ENCODE measurements at regions not wholly inside any gene's neighbourhood (a gene's known extent, or its start where the extent isn't known, plus 50 kb on each side); places are given as distances from the start of the nearest gene placed in this dataset.
"Not testable (repeated sequence)": the region's sequence is repeated elsewhere in the genome, so short reads cannot be mapped to it uniquely, and the experiment has no call there.

DNA sequence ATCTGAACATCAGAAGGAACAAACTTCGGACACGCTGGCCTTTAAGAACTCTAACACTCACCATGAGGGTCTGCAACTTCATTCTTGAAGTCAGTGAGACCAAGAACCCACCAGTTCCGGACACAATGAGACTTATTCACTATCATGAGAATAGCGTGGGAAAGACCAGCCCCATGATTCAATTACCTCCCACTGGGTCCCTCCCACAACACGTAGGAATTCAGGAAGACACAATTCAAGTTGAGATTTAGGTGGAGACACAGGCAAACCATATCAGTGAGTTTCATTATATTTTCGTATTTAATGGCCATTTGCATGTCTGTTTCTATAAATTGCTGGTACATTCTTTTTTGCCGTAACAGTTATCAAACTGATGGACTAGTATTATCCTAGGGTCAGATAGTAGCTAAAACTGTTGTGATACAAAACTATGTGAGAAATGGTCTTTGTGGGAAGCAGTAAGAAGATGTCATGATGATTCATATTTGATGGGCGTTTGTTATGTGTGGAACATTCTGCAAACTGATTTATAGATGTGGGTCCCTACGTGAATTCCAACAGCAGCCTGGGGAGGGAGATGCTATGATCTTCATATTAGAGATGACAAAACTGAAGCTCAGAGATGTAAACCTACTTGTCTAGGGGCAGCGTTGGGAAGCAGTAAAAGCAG, 282.4 kb upstream of the TMEM132C start:
- DNase-seq (ENCODE audit: low read depth in 1 of 2, low spot score in 1 of 2): no peak

DNA sequence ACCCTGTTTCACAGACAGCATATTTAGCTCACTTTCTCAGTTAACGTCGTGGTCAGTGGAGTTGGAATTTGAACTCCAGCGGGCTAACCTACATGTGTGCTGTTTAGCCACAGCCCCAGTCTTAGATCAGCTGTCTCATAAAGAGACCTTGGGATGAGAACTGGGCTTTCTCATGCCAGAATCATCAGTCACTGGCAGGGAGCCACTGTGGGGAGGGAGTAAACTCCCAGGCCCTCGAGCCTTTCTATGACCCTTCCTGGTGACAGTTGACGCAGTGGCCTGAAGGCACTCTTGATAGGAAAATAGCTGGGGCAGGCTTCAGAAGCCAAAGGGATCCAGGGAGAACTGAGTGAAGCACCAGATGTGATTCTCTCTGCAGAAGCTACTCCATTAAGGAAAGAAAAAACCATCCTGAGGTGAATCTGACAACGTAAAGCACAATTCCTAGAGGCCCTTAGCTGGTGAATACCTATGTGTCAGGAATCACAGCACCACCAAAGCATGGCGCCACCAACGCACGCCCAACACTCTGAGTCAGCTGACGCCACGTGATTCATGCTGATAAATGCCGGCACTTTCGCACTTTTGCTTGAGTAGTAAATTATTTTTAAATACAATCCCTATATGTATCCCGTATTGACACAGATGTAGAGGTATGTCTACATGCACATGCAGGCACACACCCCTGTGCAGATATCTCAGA, 279.6 kb upstream of the TMEM132C start:
- DNase-seq (ENCODE audit: low read depth in 1 of 2, low spot score in 1 of 2): no peak

DNA sequence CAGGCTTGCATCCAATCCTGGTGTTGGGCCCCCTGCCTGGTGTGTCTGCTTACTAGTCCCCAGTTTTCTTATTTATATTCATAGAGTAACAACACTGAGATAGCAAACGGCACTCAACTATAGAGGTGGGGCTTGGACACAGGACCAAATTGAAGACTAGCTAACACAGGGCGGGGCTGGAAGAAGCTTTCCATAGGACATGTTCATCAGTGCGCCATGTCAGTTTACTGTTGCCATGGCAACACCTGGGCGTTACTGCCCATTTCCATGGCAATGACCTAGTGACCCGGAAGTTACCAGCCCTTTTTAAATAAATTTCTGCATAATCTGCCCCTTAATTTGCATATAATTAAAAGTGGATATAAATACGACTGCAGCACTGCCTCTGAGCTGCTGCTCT, 275.5 kb upstream of the TMEM132C start:
- DNase-seq (ENCODE audit: low read depth in 1 of 2, low spot score in 1 of 2): no peak

DNA sequence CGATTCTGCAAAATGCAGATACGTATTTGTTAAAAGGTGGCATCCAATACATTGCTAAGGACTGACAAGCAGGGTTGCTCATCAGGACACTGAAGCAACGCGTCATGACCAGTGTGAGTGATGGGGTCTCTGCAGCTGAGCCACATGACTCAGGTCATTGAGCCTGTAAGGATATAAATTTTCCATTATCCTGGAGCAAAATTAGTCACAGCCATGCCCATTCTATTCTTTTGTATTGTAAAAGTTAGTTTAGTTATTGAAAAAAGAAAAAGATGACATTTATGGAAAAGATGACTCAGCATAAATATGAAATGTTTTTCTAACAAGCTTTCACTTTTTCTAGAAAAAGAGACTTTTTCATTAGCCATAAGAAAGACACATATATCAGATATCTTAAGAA, 268.0 kb upstream of the TMEM132C start:
- no peak for DNase-seq (ENCODE audit: low read depth in 1 of 2, low spot score in 1 of 2)

DNA sequence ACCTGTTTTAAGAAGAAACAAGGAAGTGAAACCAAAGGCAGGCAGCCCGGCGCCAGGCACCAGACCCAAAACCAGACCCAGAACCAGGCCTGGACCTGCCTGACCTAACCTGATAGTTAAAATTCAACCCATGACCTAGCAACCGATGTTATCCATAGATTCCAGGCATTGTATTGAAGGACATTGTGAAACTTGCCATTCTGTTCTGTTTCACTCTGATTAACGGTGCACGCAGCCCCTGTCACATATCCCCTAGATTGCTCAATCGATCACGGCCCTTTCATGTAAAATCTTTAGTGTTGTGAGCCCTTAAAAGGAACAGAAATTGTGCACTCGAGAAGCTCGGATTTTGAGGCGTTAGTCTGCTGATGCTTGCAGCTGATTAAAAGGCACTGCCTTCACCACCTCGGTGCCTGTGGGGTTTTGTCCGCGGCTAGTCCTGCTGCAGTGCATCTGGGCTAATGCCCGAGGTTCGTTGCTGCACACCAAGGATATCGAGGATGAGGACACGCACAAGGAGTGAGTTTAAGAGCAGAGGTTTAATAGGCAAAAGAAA, 262.5 kb upstream of the TMEM132C start:
- DNase-seq (ENCODE audit: low read depth in 1 of 2, low spot score in 1 of 2): no peak

DNA sequence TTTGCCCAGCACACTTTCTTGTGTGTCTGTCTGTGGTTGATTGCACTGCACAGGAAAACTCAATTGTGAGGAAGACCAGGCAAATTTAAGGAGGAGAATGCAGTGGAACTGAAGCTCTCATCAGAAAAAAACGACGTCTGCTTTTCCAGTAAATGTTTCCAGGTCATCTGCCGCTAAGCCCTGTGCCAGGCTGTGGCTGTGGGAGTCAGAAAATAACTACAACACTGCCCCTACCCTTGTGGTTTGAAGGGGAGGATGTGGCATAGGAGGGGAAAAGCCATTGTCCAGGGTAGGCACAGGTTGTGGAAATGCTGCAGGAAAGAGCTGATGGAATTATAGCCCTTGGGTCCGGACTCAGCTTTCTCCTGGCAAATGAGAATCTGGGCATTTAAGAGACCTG, 259.7 kb upstream of the TMEM132C start:
- DNase-seq (ENCODE audit: low read depth in 1 of 2, low spot score in 1 of 2): no peak

DNA sequence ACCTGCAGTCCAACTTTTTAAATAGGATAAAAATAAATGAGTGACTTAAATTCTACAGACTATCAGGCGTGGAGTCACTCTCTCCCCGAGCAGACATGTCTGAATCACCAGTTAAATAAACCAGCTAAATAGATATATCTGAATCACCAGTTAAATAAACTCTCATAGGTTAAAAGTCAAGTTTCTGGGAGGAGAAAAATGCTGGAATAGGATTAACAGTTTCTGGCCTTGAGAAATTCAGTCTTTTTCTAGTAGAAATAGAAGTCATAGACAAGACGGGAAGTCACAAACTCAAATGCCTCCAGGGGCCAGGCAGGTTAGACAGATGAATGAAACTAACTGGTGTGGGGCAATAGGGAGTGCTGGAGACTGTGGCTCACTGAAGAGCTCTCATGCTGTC, 258.6 kb upstream of the TMEM132C start:
- DNase-seq (ENCODE audit: low read depth in 1 of 2, low spot score in 1 of 2): no peak

DNA sequence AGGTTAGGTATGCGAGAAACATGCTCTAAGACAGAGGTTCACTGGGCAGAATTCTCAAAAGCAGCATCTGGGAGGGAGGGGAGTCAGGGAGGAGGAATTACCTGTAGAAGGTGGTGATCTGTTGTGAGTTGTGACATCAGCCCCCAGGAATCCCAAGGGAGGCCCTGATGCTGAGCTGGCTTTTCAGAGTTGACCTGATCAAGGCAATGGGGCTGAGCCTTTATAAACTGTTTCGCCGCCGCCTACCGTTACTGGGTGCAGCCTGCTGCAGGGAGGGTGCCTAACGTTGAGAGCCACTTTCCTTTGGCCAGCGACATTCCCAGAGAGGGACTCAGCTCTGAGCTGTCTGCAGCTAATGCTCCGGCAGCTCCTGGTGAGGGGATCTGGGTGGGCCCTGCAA, 257.9 kb upstream of the TMEM132C start:
- DNase-seq (ENCODE audit: low read depth in 1 of 2, low spot score in 1 of 2): no peak

DNA sequence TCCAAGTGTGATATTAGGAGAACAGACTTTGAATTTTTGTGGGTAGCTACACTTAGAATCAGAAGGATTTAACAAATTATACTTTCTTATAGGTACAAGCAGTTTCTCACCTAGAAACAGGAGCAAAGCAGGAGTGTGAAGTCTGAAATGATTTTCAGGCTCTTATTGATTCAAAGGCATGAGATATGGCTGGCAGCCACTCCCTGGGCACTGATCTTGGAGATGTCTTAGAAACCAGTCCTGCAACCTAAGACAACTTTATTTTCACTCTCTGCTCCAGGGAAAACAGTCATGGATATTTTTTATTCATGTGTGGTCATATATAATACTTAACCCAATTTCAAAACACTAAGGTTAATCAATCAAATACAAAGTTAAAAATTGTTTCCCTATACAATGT, 254.9 kb upstream of the TMEM132C start:
- no peak for DNase-seq (ENCODE audit: low read depth in 1 of 2, low spot score in 1 of 2)

DNA sequence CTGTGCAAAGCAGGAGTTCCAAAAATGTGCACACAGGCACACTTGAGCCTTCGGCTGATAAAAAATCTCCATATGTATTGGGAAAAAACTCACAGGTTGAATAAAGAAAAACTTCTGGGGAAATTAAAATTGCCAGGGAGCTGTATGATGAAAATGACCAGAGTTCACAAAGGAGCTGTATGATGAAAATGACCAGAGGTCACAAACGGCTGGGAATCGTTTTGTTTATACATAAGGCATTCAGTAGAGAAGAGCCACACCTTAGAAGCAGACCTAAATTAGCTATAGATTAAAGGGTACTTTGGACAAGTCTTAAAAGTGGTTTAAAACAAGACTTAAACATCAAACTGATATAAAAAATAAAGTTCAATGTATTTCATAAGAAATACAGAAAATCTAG, 251.7 kb upstream of the TMEM132C start:
- no peak for DNase-seq (ENCODE audit: low read depth in 1 of 2, low spot score in 1 of 2)

DNA sequence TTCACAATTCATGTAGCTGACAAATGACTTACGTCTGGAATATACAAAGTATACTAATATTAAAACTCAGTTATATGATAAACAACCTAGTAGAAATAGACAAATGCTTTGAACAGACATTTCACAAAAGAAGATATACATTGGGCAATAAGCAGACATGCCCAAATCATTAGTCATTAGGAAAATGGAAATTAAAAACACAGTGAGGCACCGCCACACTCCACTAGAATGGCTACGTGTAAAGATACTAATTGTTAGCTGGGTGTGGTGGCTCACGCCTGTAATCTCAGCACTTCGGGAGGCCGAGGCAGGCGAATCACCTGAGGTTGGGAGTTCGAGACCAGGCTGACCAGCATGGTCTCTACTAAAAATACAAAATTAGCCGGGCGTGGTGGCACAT, 248.9 kb upstream of the TMEM132C start:
- no peak for DNase-seq (ENCODE audit: low read depth in 1 of 2, low spot score in 1 of 2)

DNA sequence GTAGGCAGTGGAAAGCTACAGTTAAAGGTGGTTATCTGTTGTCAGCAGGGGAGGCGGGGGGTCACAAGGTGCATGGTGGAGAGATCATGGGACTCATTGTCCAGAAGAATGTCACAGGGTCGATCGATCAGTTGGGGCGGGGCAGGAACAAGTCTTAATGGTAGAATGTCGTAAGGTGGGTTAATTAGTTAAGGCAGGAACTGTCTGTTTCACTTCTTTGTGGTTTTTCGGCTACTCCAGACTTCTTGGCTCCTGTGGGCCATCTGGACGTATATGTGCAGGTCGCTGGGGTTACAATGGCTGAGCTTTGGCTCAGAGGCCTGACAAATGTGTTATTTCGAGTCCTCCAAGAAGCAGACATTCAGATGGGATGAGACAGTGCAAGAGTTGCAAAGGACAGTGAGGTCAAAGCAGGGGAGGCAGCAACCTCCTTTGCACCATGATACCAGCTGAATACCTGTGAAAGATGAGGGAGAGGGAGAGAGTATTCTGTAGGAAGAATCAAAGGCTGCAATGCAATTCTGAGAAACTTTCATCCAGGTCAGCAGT, 246.9 kb upstream of the TMEM132C start:
- DNase-seq (ENCODE audit: low read depth in 1 of 2, low spot score in 1 of 2): no peak

DNA sequence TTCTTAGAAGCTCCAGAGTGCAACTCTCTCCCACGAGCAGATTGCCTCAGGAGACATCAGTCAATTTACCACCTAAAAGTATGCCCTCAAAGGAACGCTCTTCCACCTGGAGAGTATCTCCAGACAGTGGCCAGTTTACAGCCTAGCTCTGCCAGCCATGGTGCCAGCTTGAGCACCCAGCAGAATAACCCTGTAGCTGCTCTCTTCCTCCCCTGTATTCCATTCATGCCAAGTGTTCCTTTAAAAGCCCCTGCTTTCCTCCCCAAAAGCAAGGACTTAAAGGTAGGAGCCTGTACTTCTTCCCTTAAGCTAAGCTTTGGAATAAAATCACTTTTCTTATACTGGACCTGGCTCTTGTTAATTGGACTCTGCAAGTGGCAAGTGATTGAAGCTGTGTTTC, 245.4 kb upstream of the TMEM132C start:
- DNase-seq (ENCODE audit: low read depth in 1 of 2, low spot score in 1 of 2): no peak

DNA sequence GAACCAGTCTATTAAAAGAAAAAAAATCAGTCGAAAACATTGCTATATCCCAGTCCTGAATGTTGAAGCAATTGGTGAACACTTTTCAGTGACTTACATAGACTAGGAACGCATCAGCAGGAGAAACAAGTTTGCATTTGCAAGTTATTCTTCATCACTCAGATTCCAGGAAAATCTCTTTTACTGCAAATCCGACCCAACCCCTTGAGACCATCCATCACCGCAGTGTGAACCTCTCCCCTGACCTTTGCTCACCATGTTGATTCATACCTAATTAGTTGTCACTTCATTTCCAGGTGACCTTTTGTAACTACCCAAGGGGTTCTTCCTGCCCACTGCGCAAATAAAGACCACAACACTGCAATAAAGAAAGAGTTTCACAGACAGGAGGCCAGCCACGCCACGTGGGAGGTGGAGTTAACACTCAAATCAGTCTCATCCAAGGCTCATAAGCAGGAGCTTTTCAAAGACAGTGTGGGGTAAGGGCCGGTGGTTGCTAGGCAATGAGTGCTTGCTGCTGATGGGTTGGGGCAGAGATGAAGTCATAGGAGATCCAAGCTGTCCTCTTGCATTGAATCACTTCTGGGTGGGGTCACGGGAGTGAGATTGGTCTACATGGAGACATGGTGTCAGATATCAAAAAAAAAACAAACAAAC, 241.3 kb upstream of the TMEM132C start:
- no peak for DNase-seq (ENCODE audit: low read depth in 1 of 2, low spot score in 1 of 2)

DNA sequence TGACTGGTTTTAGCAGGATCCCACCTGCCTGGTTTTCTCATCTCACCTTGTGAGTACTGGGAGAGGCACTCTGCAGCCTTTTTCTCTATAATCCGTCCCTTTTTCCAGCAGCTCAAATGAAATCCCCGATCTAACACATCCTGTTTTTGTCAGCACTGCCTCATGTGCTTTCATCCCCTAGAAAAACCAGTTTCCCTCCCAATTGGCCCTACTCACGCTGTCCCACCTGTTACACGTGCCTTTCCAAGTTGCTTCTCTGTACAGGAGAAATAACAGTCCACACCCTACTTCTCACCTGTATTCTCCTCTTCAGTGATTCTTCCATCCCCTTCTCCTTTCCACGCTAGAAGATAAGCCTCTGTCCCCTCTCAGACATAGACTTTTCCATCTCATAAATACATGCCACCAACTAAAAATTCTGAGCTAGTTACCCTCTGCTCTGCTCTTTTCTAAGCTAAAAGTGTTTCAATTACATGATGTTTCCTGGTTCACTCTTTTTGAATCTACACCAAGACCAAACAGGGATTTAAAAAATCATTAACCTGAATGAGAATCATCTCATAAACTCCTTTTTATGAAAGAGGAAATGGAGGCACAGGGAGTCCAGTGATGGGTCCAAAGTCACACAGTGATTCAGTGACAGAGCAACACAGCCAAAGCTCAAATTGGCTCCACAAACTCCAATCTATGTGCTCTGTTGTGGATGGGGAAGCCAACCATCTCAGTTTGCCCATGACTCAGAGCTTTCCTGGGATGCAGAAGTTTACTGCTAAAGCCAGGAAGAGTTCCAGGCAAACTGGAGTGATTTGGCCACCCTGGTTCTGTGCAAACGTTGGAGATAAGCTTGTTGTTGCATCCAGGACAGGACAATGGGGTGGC, 240.0 kb upstream of the TMEM132C start:
- DNase-seq (ENCODE audit: low read depth in 1 of 2, low spot score in 1 of 2): no peak

DNA sequence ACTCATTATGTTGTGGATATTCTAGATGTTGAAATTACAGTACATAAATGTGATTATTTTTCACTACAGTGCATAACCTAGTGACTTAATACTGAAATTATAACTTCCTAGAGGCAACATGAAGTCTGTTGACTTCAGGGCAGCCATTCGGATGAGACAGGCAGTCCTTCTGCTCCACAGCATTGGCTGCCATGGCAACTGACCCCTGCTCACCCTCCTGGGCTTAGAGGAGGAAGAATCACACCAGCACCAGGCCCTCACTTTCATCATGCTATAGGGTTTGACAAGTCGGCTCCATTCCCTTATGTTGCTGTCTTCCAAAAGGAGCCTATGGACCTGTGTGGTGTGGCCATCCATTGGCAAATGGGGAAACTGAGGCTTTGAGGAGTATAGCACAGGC, 233.5 kb upstream of the TMEM132C start:
- DNase-seq (ENCODE audit: low read depth in 1 of 2, low spot score in 1 of 2): no peak

DNA sequence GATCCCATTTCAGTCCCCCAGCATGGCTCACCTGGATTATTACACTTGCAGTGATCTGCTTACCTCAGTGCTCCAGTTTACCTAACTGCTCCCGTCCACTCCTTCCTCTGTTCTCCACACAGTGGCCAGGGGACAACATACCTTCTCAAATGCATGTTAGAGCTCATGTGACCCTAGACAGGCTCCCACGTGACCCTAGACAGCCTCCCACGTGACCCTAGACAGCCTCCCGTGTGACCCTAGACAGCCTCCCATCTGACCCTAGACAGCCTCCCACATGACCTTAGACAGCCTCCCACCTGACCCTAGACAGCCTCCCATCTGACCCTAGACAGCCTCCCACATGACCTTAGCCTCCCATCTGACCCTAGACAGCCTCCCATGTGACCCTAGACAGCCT, 226.0 kb upstream of the TMEM132C start:
- no peak for DNase-seq (ENCODE audit: low read depth in 1 of 2, low spot score in 1 of 2)

DNA sequence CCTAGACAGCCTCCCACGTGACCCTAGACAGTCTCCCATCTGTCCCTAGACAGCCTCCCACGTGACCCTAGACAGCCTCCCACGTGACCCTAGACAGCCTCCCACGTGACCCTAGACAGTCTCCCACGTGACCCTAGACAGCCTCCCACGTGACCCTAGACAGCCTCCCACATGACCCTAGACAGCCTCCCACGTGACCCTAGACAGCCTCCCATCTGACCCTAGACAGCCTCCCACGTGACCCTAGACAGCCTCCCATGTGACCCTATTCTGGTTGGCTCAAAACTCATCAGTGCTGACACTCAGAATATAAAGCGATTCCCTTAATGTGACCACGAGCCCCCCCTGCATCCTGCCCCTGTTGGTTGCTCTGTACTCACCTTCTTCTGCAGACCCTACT, 224.7 kb upstream of the TMEM132C start:
- not testable (repeated sequence) for DNase-seq (ENCODE audit: low read depth in 1 of 2, low spot score in 1 of 2)

DNA sequence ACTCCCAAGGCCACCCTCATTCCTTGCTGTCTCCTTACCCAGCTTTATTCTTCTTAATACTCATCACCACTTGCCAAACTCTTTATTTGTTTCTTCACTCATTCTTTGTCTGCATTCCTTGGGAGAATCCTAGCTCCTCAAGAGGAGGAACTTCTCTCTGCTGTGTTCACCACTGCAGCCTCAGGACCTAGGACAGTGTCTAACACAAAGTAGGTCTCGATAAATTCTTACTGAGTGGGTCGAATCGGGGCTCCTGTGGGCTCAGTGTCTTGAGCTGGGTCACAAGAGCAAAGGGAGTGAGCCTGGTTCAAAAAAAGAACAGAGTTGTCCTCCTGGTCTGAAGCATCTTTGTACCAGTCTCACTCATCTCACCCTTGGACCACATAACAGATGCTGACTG, 224.1 kb upstream of the TMEM132C start:
- no peak for DNase-seq (ENCODE audit: low read depth in 1 of 2, low spot score in 1 of 2)

DNA sequence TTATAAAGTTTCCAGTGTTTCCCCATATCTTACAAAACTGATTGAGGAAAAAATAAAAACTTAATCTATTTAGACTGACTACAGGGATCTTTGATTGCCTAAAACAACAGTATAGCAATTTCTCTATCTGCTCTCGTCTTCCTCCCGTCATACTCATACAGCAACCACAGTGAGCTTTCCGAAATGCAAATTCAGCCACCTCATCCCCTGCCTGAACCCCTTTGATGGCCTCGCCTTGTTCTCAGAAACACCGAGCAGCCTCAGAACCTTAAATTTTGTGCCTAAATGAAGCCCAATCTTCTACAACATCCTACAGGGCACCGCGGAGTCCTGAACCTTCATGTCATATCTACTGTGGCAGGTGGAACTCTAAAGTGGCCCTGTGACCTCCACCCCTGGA, 223.7 kb upstream of the TMEM132C start:
- DNase-seq (ENCODE audit: low read depth in 1 of 2, low spot score in 1 of 2): no peak
